OCI-LY7 (cell line): ENCODE measurements at regions not wholly inside any gene's neighbourhood (a gene's known extent, or its start where the extent isn't known, plus 50 kb on each side); places are given as distances from the start of the nearest gene placed in this dataset.

Experiments used
- BruUV-seq: library from RNA; stranded (reverse); fragments of 400-500 nt; replicated peaks from 2 replicates; lab custom pipeline; 2021; lab: Mats Ljungman, UMichigan
- CTCF ChIA-PET: fragments of 300-600 bp; sonication (Branson Sonifier 250); formaldehyde crosslinking; loops from one replicate; lab custom pipeline; 2022; ENCODE audit warnings: antibody characterized with exemption; ENCODE audit not compliant: unreplicated experiment; lab: Charles Lee
- POLR2A ChIA-PET: fragments of 300-600 bp; sonication (Branson Sonifier 250); formaldehyde crosslinking; loops from one replicate; lab custom pipeline; 2022; ENCODE audit warnings: antibody characterized with exemption; lab: Charles Lee
- DNase-seq: peaks from one replicate; pipeline ENCODE4 v3.0.0-alpha.2; 2015; ENCODE audit warnings: low spot score
- H2AFZ ChIP-seq: fragments of 200-600 bp; sonication (generic), shearing (Covaris generic); 2 replicates; pipeline ENCODE4 v1.6.1; 2014; ENCODE audit warnings: mild to moderate bottlenecking, antibody characterized with exemption, low read length, moderate library complexity
- H3K27ac ChIP-seq: fragments of 200-600 bp; sonication (generic); 2 replicates; pipeline ENCODE4 v1.5.1; 2014; ENCODE audit warnings: mixed run types, low read depth, mild to moderate bottlenecking, moderate library complexity, low read length, inconsistent platforms; ENCODE audit not compliant: poor library complexity, severe bottlenecking
- H3K36me3 ChIP-seq: fragments of 200-600 bp; sonication (generic); 2 replicates; pipeline ENCODE4 v1.6.1; 2014; ENCODE audit warnings: mild to moderate bottlenecking, antibody characterized with exemption, low read length, moderate library complexity, mixed read lengths; ENCODE audit not compliant: insufficient read depth
- H3K4me1 ChIP-seq: fragments of 200-600 bp; sonication (generic); 2 replicates; pipeline ENCODE4 v1.5.1; 2014; ENCODE audit warnings: mild to moderate bottlenecking, low read length; ENCODE audit not compliant: insufficient read depth, poor library complexity, severe bottlenecking
- H3K4me2 ChIP-seq: fragments of 200-600 bp; sonication (generic); 2 replicates; pipeline ENCODE4 v1.6.1; 2014; ENCODE audit warnings: mild to moderate bottlenecking, low read length
- H3K4me3 ChIP-seq: fragments of 200-600 bp; sonication (generic); 2 replicates; pipeline ENCODE4 v1.5.1; 2014; ENCODE audit warnings: mild to moderate bottlenecking, low read depth, low read length; ENCODE audit not compliant: poor library complexity, severe bottlenecking
- H3K79me2 ChIP-seq: fragments of 200-600 bp; sonication (generic); 2 replicates; pipeline ENCODE4 v1.6.1; 2016; ENCODE audit warnings: low read depth, mild to moderate bottlenecking, low read length, moderate library complexity, mixed read lengths; ENCODE audit not compliant: insufficient read depth
- H3K9me2 ChIP-seq: fragments of 200-600 bp; sonication (generic); 2 replicates; pipeline ENCODE4 v1.6.1; 2016; ENCODE audit warnings: mild to moderate bottlenecking, low read length, mixed read lengths; ENCODE audit not compliant: insufficient read depth
- H3K9me3 ChIP-seq: fragments of 200-600 bp; sonication (generic); 2 replicates; pipeline ENCODE4 v1.6.1; 2014; ENCODE audit warnings: mild to moderate bottlenecking, mixed run types, low read length, mixed read lengths
- H4K20me1 ChIP-seq: fragments of 200-600 bp; sonication (generic); 2 replicates; pipeline ENCODE4 v1.6.1; 2014; ENCODE audit warnings: mild to moderate bottlenecking, antibody characterized with exemption, low read length, moderate library complexity, mixed read lengths; ENCODE audit not compliant: insufficient read depth
- CTCF ChIP-seq: fragments of 200-600 bp; sonication (generic); conservative IDR thresholded peaks from 2 replicates; pipeline ENCODE4 v1.5.1; 2014; ENCODE audit warnings: mild to moderate bottlenecking, antibody characterized with exemption, low read length, moderate library complexity, mixed read lengths
- EZH2phosphoT487 ChIP-seq: fragments of 200-600 bp; sonication (generic); IDR thresholded peaks from 2 replicates; pipeline ENCODE4 v1.6.1; 2018; ENCODE audit warnings: low read depth, borderline replicate concordance, mild to moderate bottlenecking, mixed run types, antibody characterized with exemption, low read length, moderate library complexity, mixed read lengths
- intact Hi-C: fragments of 100-400 bp; cut with micrococcal nuclease; formaldehyde crosslinking; loops from one replicate; pipeline ENCODE4 v1.10.0; 2022; ENCODE audit not compliant: unreplicated experiment

GRCh38 chr12:94062194-94062593, 86.2 kb upstream of the PLXNC1 start:
- intact Hi-C loops: no loop called here
- Histone ChIP-seq H4K20me1 (no peaks in the 10 kb centered on the region), H3K4me2 (no peak overlapping the region), H2AFZ (no peak overlapping the region), H3K79me2 (no peaks in the 10 kb centered on the region), H3K4me1 (no peaks in the 10 kb centered on the region), H3K36me3 (no peaks in the 10 kb centered on the region), H3K4me3 (no peak overlapping the region), H3K9me2 (no peaks in the 10 kb centered on the region), H3K27ac (no peak overlapping the region), H3K9me3 (no peaks in the 10 kb centered on the region)
- ChIA-PET CTCF (no interaction called here), POLR2A (no interaction called here)
- no peak for DNase-seq
- no TSS peak for BruUV-seq
- no peak for TF ChIP-seq EZH2phosphoT487
- TF ChIP-seq CTCF: no peak

GRCh38 chr12:94062796-94063635, 85.4 kb upstream of the PLXNC1 start:
- DNase-seq: no peak
- H3K27ac ChIP-seq: no peak overlapping the region
- no peak overlapping the region for H2AFZ ChIP-seq
- H4K20me1 ChIP-seq: no peaks in the 10 kb centered on the region
- H3K79me2 ChIP-seq: no peaks in the 10 kb centered on the region
- ChIA-PET CTCF (no interaction called here), POLR2A (interaction anchor here (0.7 kb wide), 1 partner anchor 94 kb away, joined by 3 read pairs; no protein-coding TSS in a partner anchor)
- H3K4me3 ChIP-seq: no peak overlapping the region
- no peaks in the 10 kb centered on the region for H3K9me2 ChIP-seq
- TF ChIP-seq EZH2phosphoT487 (no peak), CTCF (no peak)
- H3K9me3 ChIP-seq: no peaks in the 10 kb centered on the region
- H3K36me3 ChIP-seq: no peaks in the 10 kb centered on the region
- no TSS peak for BruUV-seq
- H3K4me2 ChIP-seq: no peak overlapping the region
- intact Hi-C loops: no loop called here
- H3K4me1 ChIP-seq: no peaks in the 10 kb centered on the region

- Histone ChIP-seq H3K27ac (no peak overlapping the region), H3K36me3 (no peaks in the 10 kb centered on the region), H3K4me1 (no peaks in the 10 kb centered on the region), H2AFZ (no peak overlapping the region), H3K79me2 (no peaks in the 10 kb centered on the region), H3K9me2 (no peaks in the 10 kb centered on the region), H4K20me1 (no peaks in the 10 kb centered on the region), H3K4me3 (no peak overlapping the region), H3K4me2 (no peak overlapping the region), H3K9me3 (no peaks in the 10 kb centered on the region)
- intact Hi-C loops: no loop called here
- TF ChIP-seq CTCF (no peak), EZH2phosphoT487 (no peak)
- ChIA-PET POLR2A (no interaction called here), CTCF (no interaction called here)
- DNase-seq: no peak
- BruUV-seq: no TSS peak
Observed at GRCh38 chr12:94070520-94070919, 77.9 kb upstream of the PLXNC1 start.
